ENCODE measurements at regions not wholly inside any gene's neighbourhood (a gene's known extent, or its start where the extent isn't known, plus 50 kb on each side); places are given as distances from the start of the nearest gene placed in this dataset.

DNA sequence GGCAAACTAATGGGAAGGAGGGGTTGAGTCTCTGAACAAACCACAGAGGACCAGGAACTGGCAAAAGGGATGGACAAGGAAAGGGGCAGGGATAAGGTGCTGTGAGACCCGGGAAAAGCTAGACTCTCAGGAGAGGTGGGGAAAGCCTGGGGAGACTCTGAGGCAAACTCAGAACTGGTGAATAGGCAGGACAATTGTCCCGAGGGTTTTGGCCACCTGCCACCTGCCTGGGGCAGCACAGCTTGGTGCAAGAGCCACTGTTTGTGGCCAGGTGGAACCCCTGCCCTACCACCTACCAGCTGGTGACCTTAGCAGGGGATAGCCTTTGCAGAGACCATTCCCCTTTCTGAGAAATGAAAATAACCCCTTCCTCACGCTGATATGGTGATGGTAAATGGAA, 129.4 kb upstream of the ASB18 start:
- Mint-ChIP-seq H3K9me3 (no peaks in the 10 kb centered on the region), H3K4me1 (ENCODE audit: low read depth) (no peaks in the 10 kb centered on the region), H3K36me3 (ENCODE audit: low read depth) (no peaks in the 10 kb centered on the region), H3K27ac (no peak overlapping the region), H3K27me3 (peaks cover 2% of the 10 kb centered on the region), H3K4me3 (no peak overlapping the region)
- ChIA-PET CTCF (interaction anchor here (0.6 to 1.3 kb wide), 2 partner anchors 50 to 73 kb away, joined by 3 read pairs; no protein-coding TSS in a partner anchor), POLR2A (no interaction called here)
- ATAC-seq, result no peak
- TF ChIP-seq, protein P1, sequence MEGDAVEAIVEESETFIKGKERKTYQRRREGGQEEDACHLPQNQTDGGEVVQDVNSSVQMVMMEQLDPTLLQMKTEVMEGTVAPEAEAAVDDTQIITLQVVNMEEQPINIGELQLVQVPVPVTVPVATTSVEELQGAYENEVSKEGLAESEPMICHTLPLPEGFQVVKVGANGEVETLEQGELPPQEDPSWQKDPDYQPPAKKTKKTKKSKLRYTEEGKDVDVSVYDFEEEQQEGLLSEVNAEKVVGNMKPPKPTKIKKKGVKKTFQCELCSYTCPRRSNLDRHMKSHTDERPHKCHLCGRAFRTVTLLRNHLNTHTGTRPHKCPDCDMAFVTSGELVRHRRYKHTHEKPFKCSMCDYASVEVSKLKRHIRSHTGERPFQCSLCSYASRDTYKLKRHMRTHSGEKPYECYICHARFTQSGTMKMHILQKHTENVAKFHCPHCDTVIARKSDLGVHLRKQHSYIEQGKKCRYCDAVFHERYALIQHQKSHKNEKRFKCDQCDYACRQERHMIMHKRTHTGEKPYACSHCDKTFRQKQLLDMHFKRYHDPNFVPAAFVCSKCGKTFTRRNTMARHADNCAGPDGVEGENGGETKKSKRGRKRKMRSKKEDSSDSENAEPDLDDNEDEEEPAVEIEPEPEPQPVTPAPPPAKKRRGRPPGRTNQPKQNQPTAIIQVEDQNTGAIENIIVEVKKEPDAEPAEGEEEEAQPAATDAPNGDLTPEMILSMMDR (IDR thresholded peaks at IDR 0.05), result no peak
- intact Hi-C loops (cut with micrococcal nuclease), result no loop called here
- DNase-seq, result no peak

DNA sequence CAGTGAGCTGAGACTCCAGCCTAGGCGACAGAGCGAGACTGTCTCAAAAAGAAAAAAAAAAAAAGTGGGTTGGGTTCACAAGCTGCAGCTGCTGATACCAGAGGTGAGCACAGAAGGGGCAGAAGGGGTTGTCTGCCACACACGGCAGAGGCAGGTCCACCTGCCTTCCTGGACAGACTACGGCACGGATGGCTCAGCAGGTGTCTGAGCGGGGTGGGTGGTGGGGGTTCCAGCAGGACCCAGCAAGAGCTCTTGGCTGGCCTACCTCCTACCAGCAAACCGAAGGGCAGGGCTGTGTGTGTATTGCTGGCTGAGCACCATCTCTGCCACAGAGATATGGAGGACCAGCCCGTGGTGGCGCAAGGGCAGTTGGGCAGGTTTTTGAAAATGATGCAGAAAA, 130.4 kb upstream of the ASB18 start:
- ATAC-seq (no peak), DNase-seq (no peak)
- ChIA-PET CTCF (interaction anchor here (1.3 kb wide), 1 partner anchor 51 kb away, joined by 3 read pairs; no protein-coding TSS in a partner anchor), POLR2A (no interaction called here)
- no peaks in the 10 kb centered on the region for H3K36me3 Mint-ChIP-seq (ENCODE audit: low read depth)
- H3K4me3 Mint-ChIP-seq, result no peak overlapping the region
- H3K4me1 Mint-ChIP-seq (ENCODE audit: low read depth), result no peaks in the 10 kb centered on the region
- TF ChIP-seq, protein P1 (IDR thresholded peaks at IDR 0.05), result no peak
- H3K27ac Mint-ChIP-seq, result no peak overlapping the region
- no peaks in the 10 kb centered on the region for H3K9me3 Mint-ChIP-seq
- intact Hi-C loops (cut with micrococcal nuclease), result no loop called here
- peaks cover 2% of the 10 kb centered on the region for H3K27me3 Mint-ChIP-seq

- no peak overlapping the region for H3K4me3 Mint-ChIP-seq
- peaks cover 2% of the 10 kb centered on the region for H3K27me3 Mint-ChIP-seq
- intact Hi-C loops (cut with micrococcal nuclease), result no loop called here
- ATAC-seq (no peak), DNase-seq (no peak)
- no peaks in the 10 kb centered on the region for H3K36me3 Mint-ChIP-seq (ENCODE audit: low read depth)
- TF ChIP-seq, protein P1 (IDR thresholded peaks at IDR 0.05), result no peak
- H3K4me1 Mint-ChIP-seq (ENCODE audit: low read depth), result no peaks in the 10 kb centered on the region
- no peaks in the 10 kb centered on the region for H3K9me3 Mint-ChIP-seq
- no peak overlapping the region for H3K27ac Mint-ChIP-seq
- ChIA-PET POLR2A (no interaction called here), CTCF (interaction anchor here (1.0 to 1.3 kb wide), 3 partner anchors 42 to 51 kb away, joined by 3 to 4 read pairs (median 3); no protein-coding TSS in a partner anchor)
Observed at GRCh38 chr2:236395067-236395466, 130.9 kb upstream of the ASB18 start.

DNA sequence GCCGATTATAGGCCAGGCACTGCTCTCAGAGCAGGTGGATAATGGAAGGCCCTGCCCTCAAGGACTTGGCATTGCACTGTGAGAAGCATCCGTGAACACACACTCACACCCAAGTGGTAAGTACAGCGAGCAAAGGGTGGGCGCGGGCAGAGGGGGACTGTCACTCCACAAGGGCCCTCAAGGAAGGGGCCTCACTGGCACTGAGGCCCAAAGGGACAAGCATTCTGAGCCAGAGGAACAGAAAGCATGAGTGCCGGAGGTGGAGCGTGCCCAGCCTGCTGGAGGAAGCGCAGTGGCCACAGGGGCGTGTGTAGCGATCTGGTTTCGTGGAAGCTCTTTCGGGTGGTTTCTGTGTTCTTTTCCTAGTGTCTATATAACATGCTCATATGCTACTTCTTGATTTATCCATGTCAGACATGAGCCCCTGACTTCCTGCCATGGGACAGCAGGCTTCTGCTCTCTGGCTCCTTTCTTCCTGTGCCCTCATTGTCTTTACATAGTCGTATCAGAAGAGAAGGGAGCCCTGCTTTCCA, 132.7 kb upstream of the ASB18 start:
- Mint-ChIP-seq H3K4me3 (no peak overlapping the region), H3K27me3 (peaks cover 3% of the 10 kb centered on the region), H3K4me1 (ENCODE audit: low read depth) (no peaks in the 10 kb centered on the region), H3K9me3 (no peaks in the 10 kb centered on the region), H3K27ac (no peak overlapping the region), H3K36me3 (ENCODE audit: low read depth) (no peaks in the 10 kb centered on the region)
- DNase-seq, result no peak
- no peak for ATAC-seq
- POLR2A ChIA-PET, result no interaction called here
- intact Hi-C loops (cut with micrococcal nuclease), result no loop called here
- TF ChIP-seq, protein P1 (IDR thresholded peaks at IDR 0.05), result no peak
- CTCF ChIA-PET, result no interaction called here

DNA sequence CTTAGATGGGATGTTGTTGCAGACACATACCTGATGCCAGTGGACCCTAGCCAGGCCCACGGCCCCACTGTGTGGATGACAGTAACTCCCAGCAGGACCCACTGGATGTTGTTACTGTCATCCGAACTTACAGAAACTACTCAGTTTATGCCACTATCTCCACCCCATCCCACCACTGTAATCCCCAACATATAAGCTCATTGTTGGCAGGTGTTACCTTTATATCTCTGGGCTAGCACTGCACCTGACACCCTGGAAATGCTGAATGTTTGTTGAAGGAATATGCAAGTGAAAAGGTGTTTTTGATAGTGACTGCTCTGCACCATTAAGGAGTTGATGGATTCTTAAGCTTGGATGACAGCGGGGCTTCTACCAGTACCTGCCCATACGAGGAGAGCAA, 133.5 kb upstream of the ASB18 start:
- H3K36me3 Mint-ChIP-seq (ENCODE audit: low read depth), result no peaks in the 10 kb centered on the region
- H3K9me3 Mint-ChIP-seq, result no peaks in the 10 kb centered on the region
- H3K4me3 Mint-ChIP-seq, result no peak overlapping the region
- CTCF ChIA-PET, result no interaction called here
- no peak overlapping the region for H3K27ac Mint-ChIP-seq
- ATAC-seq, result no peak
- DNase-seq, result no peak
- intact Hi-C loops (cut with micrococcal nuclease), result no loop called here
- POLR2A ChIA-PET, result no interaction called here
- TF ChIP-seq, protein P1 (IDR thresholded peaks at IDR 0.05), result no peak
- peaks cover 3% of the 10 kb centered on the region for H3K27me3 Mint-ChIP-seq
- no peaks in the 10 kb centered on the region for H3K4me1 Mint-ChIP-seq (ENCODE audit: low read depth)

Data from activated CD8-positive, alpha-beta T cell treated with anti-CD3 and anti-CD28 coated beads for 36 hours (primary cell).